ENCODE measurements at regions not wholly inside any gene's neighbourhood (a gene's known extent, or its start where the extent isn't known, plus 50 kb on each side); places are given as distances from the start of the nearest gene placed in this dataset.

DNA sequence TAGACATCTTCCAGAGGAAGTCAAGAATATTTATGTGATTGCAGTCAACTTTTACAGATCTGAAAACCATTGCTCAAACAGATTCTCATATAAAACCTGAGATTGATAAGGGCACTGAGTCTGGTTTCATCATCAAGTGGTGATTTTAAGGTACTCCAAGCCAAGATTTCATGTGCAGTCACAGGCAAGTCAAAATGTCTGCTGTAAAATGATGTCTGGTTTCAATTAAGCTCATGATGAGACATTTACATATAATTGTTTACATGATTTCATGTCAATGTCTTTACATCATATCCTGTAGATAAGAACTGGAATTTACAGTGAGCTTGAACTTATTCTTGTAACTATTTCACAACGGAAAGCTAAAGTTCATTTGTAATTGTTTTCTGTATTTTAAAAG is 1215.5 kb downstream of the ROBO2 start:
- no peak for TF ChIP-seq CTCF (IDR thresholded peaks at IDR 0.05 in 8 of 11, conservative IDR thresholded peaks at IDR 0.05 in 3 of 11)
- TF ChIP-seq POLR2AphosphoS5 (IDR thresholded peaks at IDR 0.05) = no peak
